Liver (tissue), 8 donors: ENCODE measurements at regions not wholly inside any gene's neighbourhood (a gene's known extent, or its start where the extent isn't known, plus 50 kb on each side); places are given as distances from the start of the nearest gene placed in this dataset.

Source experiments
- DNase-seq: peaks from one replicate; pipeline ENCODE4 v3.0.0-alpha.2; 2017; ENCODE audit warnings: low spot score
- H3K27ac ChIP-seq, 2 donors: one replicate each; pipeline ENCODE4 v1.7.0; 2013; ENCODE audit warnings: inconsistent platforms in 2 of 2, low read length in 2 of 2, control low read depth in 1 of 2, low read depth in 1 of 2, mild to moderate bottlenecking in 1 of 2
- H3K27me3 ChIP-seq, 4 donors: one replicate each; pipeline versions ENCODE4 v1.6.1 to v1.7.0; 2013; ENCODE audit warnings: low read length in 3 of 4, inconsistent platforms in 1 of 4, mild to moderate bottlenecking in 1 of 4, moderate library complexity in 1 of 4; ENCODE audit not compliant: control insufficient read depth in 4 of 4, insufficient read depth in 4 of 4
- H3K36me3 ChIP-seq, 4 donors: one replicate each; pipeline versions ENCODE4 v1.6.1 to v1.7.0; 2013; ENCODE audit warnings: low read length in 3 of 4, mild to moderate bottlenecking in 3 of 4, low read depth in 1 of 4, moderate library complexity in 1 of 4; ENCODE audit not compliant: control insufficient read depth in 4 of 4, insufficient read depth in 3 of 4
- H3K4me1 ChIP-seq, 4 donors: one replicate each; pipeline versions ENCODE4 v1.6.1 to v1.7.0; 2013; ENCODE audit warnings: low read length in 3 of 4, mild to moderate bottlenecking in 3 of 4, moderate library complexity in 1 of 4; ENCODE audit not compliant: control insufficient read depth in 4 of 4, insufficient read depth in 4 of 4
- H3K4me3 ChIP-seq, 3 donors: one replicate each; pipeline versions ENCODE4 v1.6.1 to v1.7.0; 2013; ENCODE audit warnings: low read length in 3 of 3, control low read depth in 1 of 3, low read depth in 1 of 3, mild to moderate bottlenecking in 1 of 3
- H3K9ac ChIP-seq, 2 donors: one replicate each; pipeline ENCODE4 v1.7.0; 2013; ENCODE audit warnings: low read length in 2 of 2, mild to moderate bottlenecking in 2 of 2, moderate library complexity in 2 of 2, control low read depth in 1 of 2, low read depth in 1 of 2
- H3K9me3 ChIP-seq, 4 donors: one replicate each; pipeline versions ENCODE4 v1.6.1 to v1.7.0; 2013; ENCODE audit warnings: low read length in 3 of 4; ENCODE audit not compliant: control insufficient read depth in 4 of 4
- ATF3 ChIP-seq: IDR thresholded peaks from 2 replicates; pipeline ENCODE4 v1.6.1; 2016; ENCODE audit warnings: antibody characterized with exemption
- CTCF ChIP-seq: fragments of 150-350 bp; IDR thresholded peaks from 2 replicates; pipeline ENCODE4 v1.5.1; 2017; ENCODE audit warnings: improper control_type of control experiment, low read depth, low read length; ENCODE audit not compliant: missing input control
- EGR1 ChIP-seq, 2 donors: IDR thresholded peaks; 2 replicates each; pipeline ENCODE4 v1.6.1; 2016 to 2018; ENCODE audit warnings: antibody characterized with exemption in 2 of 2, low read depth in 2 of 2
- GABPA ChIP-seq, 2 donors: IDR thresholded peaks in 1 of 2; conservative IDR thresholded peaks in 1 of 2; 2 replicates each; pipeline ENCODE4 v1.6.1; 2016; ENCODE audit warnings: antibody characterized with exemption in 2 of 2, mild to moderate bottlenecking in 1 of 2, moderate library complexity in 1 of 2
- HNF4A ChIP-seq, 2 donors: conservative IDR thresholded peaks; 2 replicates each; pipeline ENCODE4 v1.6.1; 2016; ENCODE audit warnings: antibody characterized with exemption in 2 of 2, mild to moderate bottlenecking in 2 of 2
- HNF4G ChIP-seq: IDR thresholded peaks from 2 replicates; pipeline ENCODE4 v1.6.1; 2016; ENCODE audit warnings: antibody characterized with exemption
- JUND ChIP-seq, 2 donors: IDR thresholded peaks; 2 replicates each; pipeline ENCODE4 v1.6.1; 2016; ENCODE audit warnings: antibody characterized with exemption in 2 of 2
- MAX ChIP-seq: IDR thresholded peaks from 2 replicates; pipeline ENCODE4 v1.6.1; 2016; ENCODE audit warnings: antibody characterized with exemption
- SP1 ChIP-seq: IDR thresholded peaks from 2 replicates; pipeline ENCODE4 v1.6.1; 2018; ENCODE audit warnings: antibody characterized with exemption, mild to moderate bottlenecking
- TAF1 ChIP-seq: conservative IDR thresholded peaks from 2 replicates; pipeline ENCODE4 v1.6.1; 2016; ENCODE audit warnings: antibody characterized with exemption, mild to moderate bottlenecking
- ZBTB33 ChIP-seq: IDR thresholded peaks from 2 replicates; pipeline ENCODE4 v1.6.1; 2016; ENCODE audit warnings: antibody characterized with exemption
- WGBS: extraction: QIAGEN DNeasy Blood & Tissue Kit; methylation state at CpG from one replicate; pipeline ENCODE4 v1.1.7; 2013; 5-methylcytosine and 5-hydroxymethylcytosine counted together
- donor health status: healthy.
- donor health status: healthy.
- donor health status: healthy.
- donor health status: healthy.
- donor health status: healthy.

- TF ChIP-seq ZBTB33, result no peak
- TF ChIP-seq TAF1, result no peak
These were observed 1133.3 kb upstream of the ADGRB3 start (continued) for GRCh38 chr6:67501755-67502154.

- DNase-seq, result no peak
- 59% methylated on average over 1 of the region's 1 CpG for WGBS
- Histone ChIP-seq H3K4me3 (no peak overlapping the region), H3K27ac (no peak overlapping the region), H3K9me3 (no peaks in the 10 kb centered on the region), H3K36me3 (no peaks in the 10 kb centered on the region), H3K4me1 (no peaks in the 10 kb centered on the region), H3K27me3 (no peaks in the 10 kb centered on the region), H3K9ac (no peak overlapping the region)
- TF ChIP-seq CTCF (no peak), TAF1 (no peak), MAX (no peak), ATF3 (no peak)
These were observed 1137.3 kb upstream of the ADGRB3 start for GRCh38 chr6:67497749-67498148.

GRCh38 chr6:67496191-67496590 lies 1138.9 kb upstream of the ADGRB3 start:
- TF ChIP-seq EGR1 (IDR thresholded peaks at IDR 0.05; ENCODE audit: low read depth in 2 of 2) (no peak), JUND (IDR thresholded peaks at IDR 0.05) (no peak), CTCF (no peak), HNF4A (conservative IDR thresholded peaks at IDR 0.05) (no peak), GABPA (IDR thresholded peaks at IDR 0.05 in 1 of 2, conservative IDR thresholded peaks at IDR 0.05 in 1 of 2) (no peak), SP1 (no peak), TAF1 (no peak), HNF4G (no peak)
- Histone ChIP-seq H3K9me3 (no peaks in the 10 kb centered on the region), H3K27me3 (no peaks in the 10 kb centered on the region), H3K4me1 (no peaks in the 10 kb centered on the region), H3K27ac (no peak overlapping the region), H3K9ac (no peak overlapping the region), H3K36me3 (no peaks in the 10 kb centered on the region), H3K4me3 (no peak overlapping the region)
- 53% methylated on average over 3 of the region's 3 CpGs for WGBS
- DNase-seq, result no peak
